ENCODE measurements at regions not wholly inside any gene's neighbourhood (a gene's known extent, or its start where the extent isn't known, plus 50 kb on each side); places are given as distances from the start of the nearest gene placed in this dataset.

- POLR2A ChIA-PET (ENCODE audit: partially characterized antibody): no interaction called here
- no peaks in the 10 kb centered on the region for H3K79me2 ChIP-seq (ENCODE audit: control insufficient read depth in 1 of 2, insufficient read depth in 2 of 2, low read length in 2 of 2)
- H2BK12ac ChIP-seq (ENCODE audit: low read depth, low read length): no peak overlapping the region
- H3K14ac ChIP-seq (ENCODE audit: insufficient read length): no peak overlapping the region
- H3K56ac ChIP-seq (replicated peaks; ENCODE audit: insufficient read length, low read depth, low read length): no peak overlapping the region
- TF ChIP-seq ATF2 (IDR thresholded peaks at IDR 0.05; ENCODE audit: low read length) (no peak), SIX5 (IDR thresholded peaks at IDR 0.05; ENCODE audit: low read depth, low read length) (no peak), CTCF (IDR thresholded peaks at IDR 0.05; ENCODE audit: control extremely low read depth in 1 of 3, insufficient read depth in 1 of 3, low read depth in 1 of 3, low read length in 3 of 3) (no peak), USF2 (IDR thresholded peaks at IDR 0.05; ENCODE audit: low read length) (no peak), CHD1 (IDR thresholded peaks at IDR 0.05; ENCODE audit: low read depth, low read length) (no peak), ATF3 (IDR thresholded peaks at IDR 0.05; ENCODE audit: insufficient read depth, low read depth, low read length) (no peak)
- H4K5ac ChIP-seq (ENCODE audit: insufficient read length, low read depth, low read length): no peak overlapping the region
- H2BK20ac ChIP-seq (ENCODE audit: low read length): no peak overlapping the region
- 0 out of 2 replicates have a peak overlapping the region, but pooled peaks have one; percentile 72 for H2BK15ac ChIP-seq (ENCODE audit: low read length)
- H3K23ac ChIP-seq (ENCODE audit: insufficient read length): no peak overlapping the region
- no peak overlapping the region for H3K4me2 ChIP-seq (ENCODE audit: insufficient read depth in 1 of 2, low read depth in 2 of 2, low read length in 2 of 2)
- no peak overlapping the region for H3K27ac ChIP-seq (ENCODE audit: low read depth, low read length)
- CTCF ChIA-PET (ENCODE audit: partially characterized antibody): interaction anchor here (0.6 to 1.3 kb wide), 5 partner anchors 10 to 222 kb away, joined by 3 to 4 read pairs (median 3); no protein-coding TSS in a partner anchor
- H3K79me1 ChIP-seq (ENCODE audit: low read depth, low read length): no peaks in the 10 kb centered on the region
- no peak overlapping the region for H3K4me3 ChIP-seq (ENCODE audit: extremely low read depth in 1 of 4, insufficient read depth in 2 of 4, low read depth in 3 of 4, low read length in 4 of 4)
- H4K91ac ChIP-seq (replicated peaks; ENCODE audit: insufficient read length, low read length): no peak overlapping the region
- peaks cover 0 to 11% (median 3%) of the 10 kb centered on the region in 4 experiments; a peak in 3 of 7 replicates for H3K4me1 ChIP-seq (replicated peaks in 1 of 4; ENCODE audit: control insufficient read depth in 3 of 4, insufficient read depth in 4 of 4, low read length in 3 of 4)
- H3K27me3 ChIP-seq (replicated peaks in 1 of 4; ENCODE audit: control insufficient read depth in 3 of 4, extremely low read depth in 1 of 4, insufficient read depth in 3 of 4, low read length in 3 of 4): no peaks in the 10 kb centered on the region
- no peak overlapping the region for H3K4ac ChIP-seq (replicated peaks; ENCODE audit: insufficient read length, low read depth, low read length)
- no peak overlapping the region for H2AK5ac ChIP-seq (ENCODE audit: low read depth, low read length)
- no peak overlapping the region for H2AFZ ChIP-seq (ENCODE audit: low read length)
- no peak for DNase-seq (ENCODE audit: low read depth in 1 of 2, low spot score in 2 of 2)
- no peak overlapping the region for H2BK120ac ChIP-seq (replicated peaks; ENCODE audit: low read depth, low read length)
- H3K23me2 ChIP-seq (ENCODE audit: low read depth, low read length): no peaks in the 10 kb centered on the region
- H4K20me1 ChIP-seq (replicated peaks in 1 of 2; ENCODE audit: control insufficient read depth in 1 of 2, insufficient read depth in 2 of 2, low read length in 2 of 2): no peaks in the 10 kb centered on the region
- no peaks in the 10 kb centered on the region for H3K36me3 ChIP-seq (ENCODE audit: control insufficient read depth in 2 of 4, insufficient read depth in 4 of 4, low read length in 3 of 4)
- peaks cover 3% of the 10 kb centered on the region in 2 experiments; a peak in 1 of 4 replicates for H3K9me3 ChIP-seq (ENCODE audit: insufficient read depth in 2 of 2, low read depth in 1 of 2, low read length in 1 of 2)
- H2BK5ac ChIP-seq (ENCODE audit: low read depth, low read length): no peak overlapping the region
- whole genome bisulfite sequencing, 2 experiments (ENCODE audit: extremely low coverage in 1 of 2, insufficient coverage in 1 of 2, insufficient read length in 1 of 2, insufficient replicate concordance in 2 of 2, low coverage in 1 of 2, low lambda C conversion rate in 2 of 2, missing lambda C conversion rate in 1 of 2): 94% methylated on average over 3 of the region's 5 CpGs; no CpG with 5 or more reads in 1 of the 2 experiments
- no peak overlapping the region for H4K8ac ChIP-seq (ENCODE audit: extremely low read depth, insufficient read depth, low read length)
- peak overlapping the region; percentile 19; the same call in 1 of the 2 replicates for H3K18ac ChIP-seq (ENCODE audit: extremely low read depth, low read length)
- FAIRE-seq: no peak
- H3K9ac ChIP-seq (replicated peaks in 1 of 4; ENCODE audit: extremely low read depth in 1 of 4, low read depth in 3 of 4, low read length in 3 of 4): no peak overlapping the region
These were observed 255.5 kb upstream of the CSF3R start for GRCh38 chr1:36738245-36738644.

Measured in H1 (cell line).